Lower leg skin (tissue), 4 donors: ENCODE measurements at regions not wholly inside any gene's neighbourhood (a gene's known extent, or its start where the extent isn't known, plus 50 kb on each side); places are given as distances from the start of the nearest gene placed in this dataset.

Experiments
- DNase-seq, 2 donors: peaks; one replicate each; pipeline ENCODE4 v3.0.0-alpha.2; 2019; ENCODE audit warnings: low spot score in 2 of 2
- H3K4me3 ChIP-seq: fragments of 200-600 bp; sonication (generic); 2 replicates; pipeline ENCODE4 v1.5.1; 2017; ENCODE audit warnings: mild to moderate bottlenecking, low read depth; ENCODE audit not compliant: poor library complexity, severe bottlenecking
- CTCF ChIP-seq, 3 donors: fragments of 450-650 bp; IDR thresholded peaks; one replicate each; pipeline ENCODE4 v1.5.1; 2016; ENCODE audit warnings: antibody characterized with exemption in 3 of 3, mild to moderate bottlenecking in 3 of 3, moderate library complexity in 2 of 3
- POLR2A ChIP-seq, 2 donors: fragments of 450-650 bp; IDR thresholded peaks; one replicate each; pipeline ENCODE4 v1.6.1; 2016 to 2017; ENCODE audit warnings: antibody characterized with exemption in 2 of 2, mild to moderate bottlenecking in 1 of 2, moderate library complexity in 1 of 2
- WGBS, 2 donors: methylation state at CpG; one replicate each; pipeline ENCODE4 v1.1.5; 2018; 5-methylcytosine and 5-hydroxymethylcytosine counted together
- intact Hi-C: fragments of 100-400 bp; cut with DNase I; formaldehyde crosslinking; loops from one replicate; pipeline ENCODE4 v1.15.0; 2023; ENCODE audit warnings: low total_unique reads

DNA sequence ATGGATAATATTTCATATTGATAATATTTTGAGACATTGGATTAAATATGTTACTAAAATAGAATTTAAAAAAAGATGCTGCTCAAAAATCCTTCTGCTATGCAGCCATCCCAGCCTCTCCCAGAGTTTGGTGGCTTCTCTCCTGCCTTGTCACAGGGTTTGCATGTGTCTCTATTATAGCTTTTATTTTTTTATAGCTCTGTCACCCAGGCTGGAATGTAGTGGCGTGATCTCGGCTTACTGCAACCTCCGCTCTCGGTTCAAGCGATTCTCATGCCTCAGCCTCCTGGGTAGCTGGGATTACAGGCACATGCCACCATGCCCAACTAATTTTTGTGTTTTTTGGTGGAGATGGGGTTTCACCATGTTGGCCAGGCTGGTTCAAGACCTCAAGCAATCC is 50.7 kb upstream of the ID3 start:
- TF ChIP-seq POLR2A (IDR thresholded peaks at IDR 0.05) (no peak), CTCF (IDR thresholded peaks at IDR 0.05) (no peak)
- DNase-seq, result no peak
- no peak overlapping the region for H3K4me3 ChIP-seq
- WGBS, 2 donors, result 82 to 89% methylated on average over 5 of the region's 5 CpGs
- intact Hi-C loops, result no loop called here
